IMR-90 (cell line): ENCODE measurements at regions not wholly inside any gene's neighbourhood (a gene's known extent, or its start where the extent isn't known, plus 50 kb on each side); places are given as distances from the start of the nearest gene placed in this dataset.

Experiments used
- ATAC-seq: fragments of 200-7000 bp; cut with Tn5 transposase; 2 replicates; pipeline ENCODE4 v1.9.1; 2020; ENCODE audit warnings: low read depth, mild to moderate bottlenecking, moderate library complexity
- BruUV-seq: library from RNA; stranded (reverse); fragments of 400-500 nt; replicated peaks from 2 replicates; lab custom pipeline; 2021; lab: Mats Ljungman, UMichigan
- CTCF ChIA-PET: fragments of 300-600 bp; formaldehyde crosslinking; extraction: SDS; loops from one replicate; lab custom pipeline; 2021; ENCODE audit warnings: antibody characterized with exemption; lab: Yijun Ruan, JAX
- POLR2A ChIA-PET: fragments of 300-600 bp; sonication (Branson Sonifier 250); formaldehyde crosslinking; loops from one replicate; lab custom pipeline; 2022; ENCODE audit warnings: antibody characterized with exemption; ENCODE audit not compliant: unreplicated experiment; lab: Charles Lee
- DNase-seq: peaks from one replicate; pipeline ENCODE4 v3.0.0; 2013
- H2AFZ ChIP-seq: replicated peaks from 2 replicates; pipeline ENCODE3; 2013; ENCODE audit warnings: low read length, mild to moderate bottlenecking; ENCODE audit not compliant: poor library complexity
- H2AK5ac ChIP-seq: 2 replicates; pipeline ENCODE4 v1.6.1; 2013; ENCODE audit warnings: low read depth, low read length, inconsistent platforms
- H2AK9ac ChIP-seq: replicated peaks from 2 replicates; pipeline ENCODE3; 2013; ENCODE audit warnings: mild to moderate bottlenecking, low read depth, low read length, moderate library complexity; ENCODE audit not compliant: poor library complexity
- H2BK120ac ChIP-seq: 2 replicates; pipeline ENCODE4 v1.6.1; 2013; ENCODE audit warnings: low read depth, low read length, inconsistent platforms
- H2BK15ac ChIP-seq: 3 replicates; pipeline ENCODE4 v1.6.1; 2013; ENCODE audit warnings: low read depth, low read length, inconsistent platforms
- H2BK20ac ChIP-seq: 2 replicates; pipeline ENCODE4 v1.6.1; 2013; ENCODE audit warnings: low read depth, mild to moderate bottlenecking, inconsistent platforms, low read length, moderate library complexity
- H2BK5ac ChIP-seq: 2 replicates; pipeline ENCODE4 v1.6.1; 2013; ENCODE audit warnings: mild to moderate bottlenecking, low read depth, low read length, inconsistent platforms; ENCODE audit not compliant: poor library complexity, severe bottlenecking
- H3K14ac ChIP-seq: replicated peaks from 2 replicates; pipeline ENCODE4 v1.6.1; 2013; ENCODE audit warnings: low read depth, low read length, inconsistent platforms
- H3K18ac ChIP-seq: 2 replicates; pipeline ENCODE4 v1.6.1; 2013; ENCODE audit warnings: low read depth, low read length, control low read depth
- H3K23ac ChIP-seq: 2 replicates; pipeline ENCODE4 v1.6.1; 2013; ENCODE audit warnings: low read depth, low read length, inconsistent platforms
- H3K27ac ChIP-seq: 2 replicates; pipeline ENCODE4 v1.5.1; 2013; ENCODE audit warnings: mild to moderate bottlenecking, control low read depth, low read length; ENCODE audit not compliant: insufficient read depth
- H3K27me3 ChIP-seq: 2 replicates; pipeline ENCODE4 v1.6.1; 2013; ENCODE audit warnings: low read length; ENCODE audit not compliant: control insufficient read depth, insufficient read depth
- H3K36me3 ChIP-seq: 2 replicates; pipeline ENCODE4 v1.6.1; 2013; ENCODE audit warnings: low read length, mixed read lengths; ENCODE audit not compliant: control insufficient read depth, insufficient read depth
- H3K4ac ChIP-seq: 2 replicates; pipeline ENCODE4 v1.6.1; 2013; ENCODE audit warnings: low read depth, low read length, inconsistent platforms
- H3K4me1 ChIP-seq: 2 replicates; pipeline ENCODE4 v1.6.1; 2013; ENCODE audit warnings: low read length, mixed read lengths; ENCODE audit not compliant: control insufficient read depth, insufficient read depth
- H3K4me2 ChIP-seq: 2 replicates; pipeline ENCODE4 v1.6.1; 2013; ENCODE audit warnings: low read depth, mild to moderate bottlenecking, control low read depth, low read length, moderate library complexity
- H3K4me3 ChIP-seq: 2 replicates; pipeline ENCODE4 v1.5.1; 2013; ENCODE audit warnings: low read depth, mild to moderate bottlenecking, control low read depth, low read length, moderate library complexity; ENCODE audit not compliant: insufficient read depth
- H3K56ac ChIP-seq: 2 replicates; pipeline ENCODE4 v1.6.1; 2013; ENCODE audit warnings: low read length, inconsistent platforms; ENCODE audit not compliant: insufficient read depth; ENCODE audit errors: extremely low read depth
- H3K79me1 ChIP-seq, 2 experiments: 2 replicates each; pipeline ENCODE4 v1.6.1; 2013; ENCODE audit warnings: low read length in 2 of 2, inconsistent platforms in 1 of 2, low read depth in 1 of 2
- H3K9ac ChIP-seq: 2 replicates; pipeline ENCODE4 v1.6.1; 2013; ENCODE audit warnings: low read depth, low read length, control low read depth
- H3K9me1 ChIP-seq: 2 replicates; pipeline ENCODE4 v1.6.1; 2013; ENCODE audit warnings: low read length, inconsistent platforms; ENCODE audit not compliant: insufficient read depth
- H3K9me3 ChIP-seq: 2 replicates; pipeline ENCODE4 v1.6.1; 2013; ENCODE audit warnings: low read length; ENCODE audit not compliant: control insufficient read depth, insufficient read depth
- H4K20me1 ChIP-seq: 2 replicates; pipeline ENCODE4 v1.6.1; 2013; ENCODE audit warnings: low read length, inconsistent platforms; ENCODE audit not compliant: insufficient read depth
- H4K5ac ChIP-seq: 2 replicates; pipeline ENCODE4 v1.6.1; 2013; ENCODE audit warnings: mild to moderate bottlenecking, low read depth, low read length, control low read depth
- H4K8ac ChIP-seq, 2 experiments: 2 replicates each; pipeline ENCODE4 v1.6.1; 2013; ENCODE audit warnings: low read depth in 2 of 2, low read length in 2 of 2, control low read depth in 1 of 2, inconsistent platforms in 1 of 2
- H4K91ac ChIP-seq: 2 replicates; pipeline ENCODE4 v1.6.1; 2013; ENCODE audit warnings: low read depth, low read length, inconsistent platforms; ENCODE audit not compliant: insufficient read depth
- BHLHE40 ChIP-seq: fragments of 150-350 bp; IDR thresholded peaks from 2 replicates; pipeline ENCODE4 v1.6.1; 2016; ENCODE audit warnings: mild to moderate bottlenecking, low read depth, low read length
- CEBPB ChIP-seq: IDR thresholded peaks from 2 replicates; pipeline ENCODE4 v1.6.1; 2012; ENCODE audit warnings: low read depth, low read length, improper control_type of control experiment
- CHD1 ChIP-seq: IDR thresholded peaks from 2 replicates; pipeline ENCODE4 v1.6.1; 2012; ENCODE audit warnings: low read depth, low read length, improper control_type of control experiment
- FOS ChIP-seq: fragments of 150-350 bp; IDR thresholded peaks from 2 replicates; pipeline ENCODE4 v1.6.1; 2016; ENCODE audit warnings: low read depth, low read length
- MAFK ChIP-seq: IDR thresholded peaks from 2 replicates; pipeline ENCODE4 v1.6.1; 2012; ENCODE audit warnings: low read depth, low read length, improper control_type of control experiment
- MAZ ChIP-seq: IDR thresholded peaks from 2 replicates; pipeline ENCODE4 v1.6.1; 2012; ENCODE audit warnings: low read depth, mild to moderate bottlenecking, low read length, improper control_type of control experiment, moderate library complexity, borderline replicate concordance
- MXI1 ChIP-seq: IDR thresholded peaks from 2 replicates; pipeline ENCODE4 v1.6.1; 2012; ENCODE audit warnings: low read depth, mild to moderate bottlenecking, low read length, moderate library complexity, borderline replicate concordance
- NFE2L2 ChIP-seq: fragments of 150-350 bp; IDR thresholded peaks from 2 replicates; pipeline ENCODE4 v1.6.1; 2016; ENCODE audit warnings: low read depth, mild to moderate bottlenecking, low read length
- POLR2A ChIP-seq: IDR thresholded peaks from 2 replicates; pipeline ENCODE4 v1.6.1; 2012; ENCODE audit warnings: mild to moderate bottlenecking, low read depth, low read length
- RAD21 ChIP-seq: IDR thresholded peaks from 2 replicates; pipeline ENCODE4 v1.6.1; 2012; ENCODE audit warnings: low read length, improper control_type of control experiment
- RCOR1 ChIP-seq: IDR thresholded peaks from 2 replicates; pipeline ENCODE4 v1.6.1; 2012; ENCODE audit warnings: mild to moderate bottlenecking, low read length, improper control_type of control experiment; ENCODE audit not compliant: insufficient replicate concordance
- RFX5 ChIP-seq: IDR thresholded peaks from 2 replicates; pipeline ENCODE4 v1.8.0; 2012; ENCODE audit warnings: low read depth, mild to moderate bottlenecking, low read length, moderate library complexity
- SMC3 ChIP-seq: fragments of 150-350 bp; IDR thresholded peaks from 2 replicates; pipeline ENCODE4 v1.6.1; 2016; ENCODE audit warnings: low read depth, mild to moderate bottlenecking, antibody characterized with exemption, low read length, moderate library complexity
- WGBS, 2 experiments: methylation state at CpG; one replicate each; pipeline versions ENCODE4 v1.1.5 to v1.1.7; 2013; ENCODE audit warnings: missing lambda C conversion rate in 2 of 2; ENCODE audit not compliant: insufficient read length in 1 of 2; ENCODE audit errors: extremely low coverage in 2 of 2; 5-methylcytosine and 5-hydroxymethylcytosine counted together
- dilution Hi-C: fragments of 300-500 bp; cut with HindIII; formaldehyde crosslinking; loops from one replicate; pipeline ENCODE4 v1.14.3; 2018; ENCODE audit warnings: low sequenced_read_pairs; ENCODE audit not compliant: unreplicated experiment
- in situ Hi-C: fragments of 300-500 bp; cut with MboI; formaldehyde crosslinking; loops from 3 replicates; pipeline ENCODE4 v1.14.3; 2019; ENCODE audit warnings: low sequenced_read_pairs, inconsistent platforms, mixed read lengths
- intact Hi-C: fragments of 100-400 bp; cut with micrococcal nuclease; formaldehyde crosslinking; loops from 2 replicates; pipeline ENCODE4 v1.10.0; 2022
- TF ChIP-seq, protein P1 (sequence below): conservative IDR thresholded peaks from 2 replicates; pipeline ENCODE4 v1.5.1; 2012; ENCODE audit warnings: mild to moderate bottlenecking, low read depth, low read length, improper control_type of control experiment
- TF ChIP-seq, protein P2 (sequence below): fragments of 150-350 bp; IDR thresholded peaks from 2 replicates; pipeline ENCODE4 v1.6.1; 2017; ENCODE audit warnings: mild to moderate bottlenecking, antibody characterized with exemption, low read length, low read depth
- TF ChIP-seq, protein P3 (sequence below): fragments of 150-350 bp; IDR thresholded peaks from 2 replicates; pipeline ENCODE4 v1.6.1; 2016; ENCODE audit warnings: low read depth, mild to moderate bottlenecking, low read length, moderate library complexity, borderline replicate concordance

DNA sequence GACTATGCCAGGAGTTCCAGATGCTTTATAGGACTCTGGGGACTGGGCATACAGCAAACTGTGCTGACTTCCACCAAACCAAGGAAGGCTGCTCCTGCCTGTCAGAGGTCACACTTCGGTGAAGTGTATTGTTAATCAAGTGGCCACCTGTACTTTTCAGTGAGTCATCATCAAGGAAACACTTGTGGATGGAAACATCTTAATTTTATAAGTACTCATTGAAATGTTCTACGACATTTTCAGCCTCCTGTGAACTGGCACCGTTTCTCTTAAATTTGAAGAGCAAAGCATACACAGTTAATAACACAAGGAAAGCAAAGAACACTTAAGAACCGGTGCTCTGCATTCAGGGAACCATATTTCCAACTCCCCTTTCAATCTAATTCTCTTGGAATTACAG is 801.7 kb upstream of the DPPA4 start:
- no peak overlapping the region for H2BK15ac ChIP-seq
- no peak overlapping the region for H2BK5ac ChIP-seq
- no peak for TF ChIP-seq MAFK
- TF ChIP-seq NFE2L2: no peak
- TF ChIP-seq RFX5: no peak
- no peak for TF ChIP-seq RAD21
- TF ChIP-seq, protein P1, sequence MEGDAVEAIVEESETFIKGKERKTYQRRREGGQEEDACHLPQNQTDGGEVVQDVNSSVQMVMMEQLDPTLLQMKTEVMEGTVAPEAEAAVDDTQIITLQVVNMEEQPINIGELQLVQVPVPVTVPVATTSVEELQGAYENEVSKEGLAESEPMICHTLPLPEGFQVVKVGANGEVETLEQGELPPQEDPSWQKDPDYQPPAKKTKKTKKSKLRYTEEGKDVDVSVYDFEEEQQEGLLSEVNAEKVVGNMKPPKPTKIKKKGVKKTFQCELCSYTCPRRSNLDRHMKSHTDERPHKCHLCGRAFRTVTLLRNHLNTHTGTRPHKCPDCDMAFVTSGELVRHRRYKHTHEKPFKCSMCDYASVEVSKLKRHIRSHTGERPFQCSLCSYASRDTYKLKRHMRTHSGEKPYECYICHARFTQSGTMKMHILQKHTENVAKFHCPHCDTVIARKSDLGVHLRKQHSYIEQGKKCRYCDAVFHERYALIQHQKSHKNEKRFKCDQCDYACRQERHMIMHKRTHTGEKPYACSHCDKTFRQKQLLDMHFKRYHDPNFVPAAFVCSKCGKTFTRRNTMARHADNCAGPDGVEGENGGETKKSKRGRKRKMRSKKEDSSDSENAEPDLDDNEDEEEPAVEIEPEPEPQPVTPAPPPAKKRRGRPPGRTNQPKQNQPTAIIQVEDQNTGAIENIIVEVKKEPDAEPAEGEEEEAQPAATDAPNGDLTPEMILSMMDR: no peak
- TF ChIP-seq MXI1: no peak
- TF ChIP-seq MAZ: no peak
- TF ChIP-seq FOS: no peak
- TF ChIP-seq CHD1: no peak
- TF ChIP-seq, protein P2, sequence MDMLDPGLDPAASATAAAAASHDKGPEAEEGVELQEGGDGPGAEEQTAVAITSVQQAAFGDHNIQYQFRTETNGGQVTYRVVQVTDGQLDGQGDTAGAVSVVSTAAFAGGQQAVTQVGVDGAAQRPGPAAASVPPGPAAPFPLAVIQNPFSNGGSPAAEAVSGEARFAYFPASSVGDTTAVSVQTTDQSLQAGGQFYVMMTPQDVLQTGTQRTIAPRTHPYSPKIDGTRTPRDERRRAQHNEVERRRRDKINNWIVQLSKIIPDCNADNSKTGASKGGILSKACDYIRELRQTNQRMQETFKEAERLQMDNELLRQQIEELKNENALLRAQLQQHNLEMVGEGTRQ: no peak
- TF ChIP-seq, protein P3, sequence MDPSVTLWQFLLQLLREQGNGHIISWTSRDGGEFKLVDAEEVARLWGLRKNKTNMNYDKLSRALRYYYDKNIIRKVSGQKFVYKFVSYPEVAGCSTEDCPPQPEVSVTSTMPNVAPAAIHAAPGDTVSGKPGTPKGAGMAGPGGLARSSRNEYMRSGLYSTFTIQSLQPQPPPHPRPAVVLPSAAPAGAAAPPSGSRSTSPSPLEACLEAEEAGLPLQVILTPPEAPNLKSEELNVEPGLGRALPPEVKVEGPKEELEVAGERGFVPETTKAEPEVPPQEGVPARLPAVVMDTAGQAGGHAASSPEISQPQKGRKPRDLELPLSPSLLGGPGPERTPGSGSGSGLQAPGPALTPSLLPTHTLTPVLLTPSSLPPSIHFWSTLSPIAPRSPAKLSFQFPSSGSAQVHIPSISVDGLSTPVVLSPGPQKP: no peak
- no peak for TF ChIP-seq POLR2A
- TF ChIP-seq BHLHE40: no peak
- no peak for TF ChIP-seq SMC3
- TF ChIP-seq RCOR1: no peak
- no peak for TF ChIP-seq CEBPB
- H3K9ac ChIP-seq: no peak overlapping the region
- no CpG with 5 or more reads among the region's 4 CpGs for WGBS, 2 experiments
- no peak for DNase-seq
- no peaks in the 10 kb centered on the region for H4K20me1 ChIP-seq
- H2AFZ ChIP-seq: no peak overlapping the region
- ATAC-seq: no peak
- H3K9me1 ChIP-seq: no peaks in the 10 kb centered on the region
- no peaks in the 10 kb centered on the region for H3K36me3 ChIP-seq
- no peaks in the 10 kb centered on the region for H3K27me3 ChIP-seq
- no peak overlapping the region for H2AK9ac ChIP-seq
- no peak overlapping the region for H3K18ac ChIP-seq
- no peaks in the 10 kb centered on the region for H3K4me1 ChIP-seq
- no peak overlapping the region for H3K14ac ChIP-seq
- no peak overlapping the region for H2BK20ac ChIP-seq
- ChIA-PET POLR2A (no interaction called here), CTCF (interaction anchor here (0.7 kb wide), 1 partner anchor 185 kb away, joined by 3 read pairs; no protein-coding TSS in a partner anchor)
- H3K4me2 ChIP-seq: no peak overlapping the region
- no peak overlapping the region for H3K4me3 ChIP-seq
- no peak overlapping the region for H3K4ac ChIP-seq
- H2BK120ac ChIP-seq: no peak overlapping the region
- no peak overlapping the region for H2AK5ac ChIP-seq
- intact Hi-C loops: no loop called here
- no peak overlapping the region for H3K27ac ChIP-seq
- in situ Hi-C loops: no loop called here
- H4K5ac ChIP-seq: no peak overlapping the region
- H4K91ac ChIP-seq: no peak overlapping the region
- no TSS peak for BruUV-seq
- dilution Hi-C loops: no loop called here
- H3K79me1 ChIP-seq: no peaks in the 10 kb centered on the region
- H3K9me3 ChIP-seq: peaks cover 2% of the 10 kb centered on the region; the same call in 1 of the 2 replicates
- no peak overlapping the region for H4K8ac ChIP-seq
- H3K23ac ChIP-seq: no peak overlapping the region
- H3K56ac ChIP-seq: no peak overlapping the region
